Prostate gland (tissue), 2 donors: ENCODE measurements at regions not wholly inside any gene's neighbourhood (a gene's known extent, or its start where the extent isn't known, plus 50 kb on each side); places are given as distances from the start of the nearest gene placed in this dataset.

Experiments
- POLR2AphosphoS5 ChIP-seq: sonication (generic); formaldehyde crosslinking; IDR thresholded peaks from one replicate; pipeline ENCODE4 v1.6.1; 2017; ENCODE audit warnings: antibody characterized with exemption
- TF ChIP-seq, protein P1 (sequence below), 4 experiments: fragments of 200-600 bp in 2 of 4; fragments of 450-650 bp in 2 of 4; sonication (generic) in 2 of 4; IDR thresholded peaks; 1 replicate in 3 of 4; 2 replicates in 1 of 4; pipeline ENCODE4 v1.5.1; 2016 to 2019; ENCODE audit warnings: antibody characterized with exemption in 4 of 4, mild to moderate bottlenecking in 2 of 4, moderate library complexity in 2 of 4

DNA sequence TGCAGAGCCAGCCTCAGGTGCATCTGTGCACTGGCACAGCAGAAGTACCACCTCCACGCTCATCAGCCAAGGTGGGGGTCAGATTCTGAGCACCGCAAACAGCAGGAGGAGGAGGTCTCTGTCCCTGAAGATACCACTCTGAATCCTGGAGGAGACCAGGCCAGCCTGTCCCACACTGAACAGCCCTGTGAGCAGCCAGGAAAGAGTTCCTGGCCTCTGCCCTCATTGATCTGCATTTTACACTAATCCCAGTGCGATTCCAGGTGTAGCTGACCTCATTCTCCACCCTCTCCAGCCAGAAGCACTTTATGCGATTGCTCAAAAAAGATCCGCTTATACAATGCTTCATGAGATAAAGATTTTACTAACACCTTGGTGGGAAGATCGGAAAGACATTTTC lies 99.1 kb upstream of the CACUL1 start:
- TF ChIP-seq, protein P1, sequence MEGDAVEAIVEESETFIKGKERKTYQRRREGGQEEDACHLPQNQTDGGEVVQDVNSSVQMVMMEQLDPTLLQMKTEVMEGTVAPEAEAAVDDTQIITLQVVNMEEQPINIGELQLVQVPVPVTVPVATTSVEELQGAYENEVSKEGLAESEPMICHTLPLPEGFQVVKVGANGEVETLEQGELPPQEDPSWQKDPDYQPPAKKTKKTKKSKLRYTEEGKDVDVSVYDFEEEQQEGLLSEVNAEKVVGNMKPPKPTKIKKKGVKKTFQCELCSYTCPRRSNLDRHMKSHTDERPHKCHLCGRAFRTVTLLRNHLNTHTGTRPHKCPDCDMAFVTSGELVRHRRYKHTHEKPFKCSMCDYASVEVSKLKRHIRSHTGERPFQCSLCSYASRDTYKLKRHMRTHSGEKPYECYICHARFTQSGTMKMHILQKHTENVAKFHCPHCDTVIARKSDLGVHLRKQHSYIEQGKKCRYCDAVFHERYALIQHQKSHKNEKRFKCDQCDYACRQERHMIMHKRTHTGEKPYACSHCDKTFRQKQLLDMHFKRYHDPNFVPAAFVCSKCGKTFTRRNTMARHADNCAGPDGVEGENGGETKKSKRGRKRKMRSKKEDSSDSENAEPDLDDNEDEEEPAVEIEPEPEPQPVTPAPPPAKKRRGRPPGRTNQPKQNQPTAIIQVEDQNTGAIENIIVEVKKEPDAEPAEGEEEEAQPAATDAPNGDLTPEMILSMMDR (IDR thresholded peaks at IDR 0.05), result no peak
- TF ChIP-seq POLR2AphosphoS5, result no peak
